HG02840 (cell line): ENCODE measurements at regions not wholly inside any gene's neighbourhood (a gene's known extent, or its start where the extent isn't known, plus 50 kb on each side); places are given as distances from the start of the nearest gene placed in this dataset.

Experiments used
- ATAC-seq: cut with Tn5 transposase; IDR thresholded peaks from one replicate; pipeline ENCODE4 v1.9.1; 2021; ENCODE audit warnings: mild to moderate bottlenecking, moderate library complexity, moderate number of reproducible peaks; ENCODE audit not compliant: unreplicated experiment, low FRiP score

DNA sequence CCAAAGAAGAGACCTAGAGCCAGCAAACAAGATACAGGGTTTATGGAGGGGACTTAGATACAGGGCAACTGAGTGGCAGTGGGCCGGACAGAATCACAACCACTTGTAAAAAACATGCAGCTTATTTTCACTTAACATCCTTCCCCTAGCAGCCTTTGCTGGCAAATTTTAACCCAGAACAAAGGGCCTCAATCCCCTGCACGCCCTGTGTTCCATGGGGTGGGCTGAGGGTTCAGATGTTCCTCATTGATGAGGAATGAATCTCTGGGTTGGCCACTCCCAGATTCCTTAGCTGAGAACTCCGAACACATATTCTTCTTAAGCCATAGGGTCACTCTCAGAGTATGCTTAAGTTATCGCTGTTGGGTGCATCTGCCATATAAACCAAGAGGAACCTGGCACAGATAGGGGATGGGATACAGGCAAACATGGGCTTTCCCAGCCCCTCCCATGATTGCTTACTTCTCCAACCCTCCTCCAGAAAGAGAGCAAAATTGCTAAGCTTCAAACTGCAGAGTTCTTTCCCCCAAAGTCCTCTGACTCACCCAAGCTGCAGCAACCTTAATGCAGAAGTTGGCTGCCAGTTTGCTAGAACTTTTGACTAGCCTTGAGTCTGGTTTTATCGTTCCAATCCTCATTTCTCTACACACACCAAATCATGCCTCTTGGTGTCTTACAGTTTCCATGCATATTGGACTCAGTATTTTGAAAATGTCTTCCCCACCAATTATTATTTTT, 146.9 kb downstream of the CD47 start:
- ATAC-seq, result no peak

DNA sequence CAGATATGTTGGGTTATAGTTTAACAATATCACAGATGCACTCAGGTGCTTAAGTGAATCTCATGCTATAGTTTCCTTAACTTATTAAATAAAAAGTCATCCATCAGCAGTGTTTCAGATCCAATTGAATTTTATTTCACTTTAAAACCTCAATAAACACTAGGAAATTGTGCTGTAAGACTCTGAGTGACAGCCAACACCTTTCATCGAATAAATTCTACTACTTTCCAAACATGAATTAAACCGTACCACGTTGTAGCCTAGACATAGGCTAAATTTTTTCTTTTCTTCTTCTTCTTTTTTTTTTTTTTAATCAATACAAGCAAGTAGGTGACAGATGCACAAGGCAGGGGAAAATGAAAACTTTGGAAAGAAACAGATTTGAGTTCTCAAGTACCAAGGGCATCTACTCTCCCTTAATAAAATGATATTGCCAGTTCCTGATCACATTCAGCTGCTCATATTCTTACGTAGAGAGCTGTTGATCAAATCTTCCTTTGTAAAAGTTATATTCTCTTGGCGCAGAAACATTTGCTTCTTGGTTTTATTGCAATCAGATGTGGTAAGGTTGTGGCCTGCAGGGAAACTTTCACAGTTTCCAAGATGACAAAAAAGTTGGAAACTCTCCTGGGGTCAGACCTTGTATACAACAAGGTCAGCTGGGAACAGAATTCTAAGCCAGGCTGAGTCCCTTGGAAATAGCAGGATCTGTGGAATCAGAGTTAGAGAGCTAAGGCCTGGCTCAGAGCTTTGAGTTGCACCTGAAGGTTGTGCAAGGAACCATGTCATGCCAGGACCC, 147.7 kb downstream of the CD47 start:
- no peak for ATAC-seq

- no peak for ATAC-seq
These were observed 148.6 kb downstream of the CD47 start for GRCh38 chr3:107942244-107942643.

DNA sequence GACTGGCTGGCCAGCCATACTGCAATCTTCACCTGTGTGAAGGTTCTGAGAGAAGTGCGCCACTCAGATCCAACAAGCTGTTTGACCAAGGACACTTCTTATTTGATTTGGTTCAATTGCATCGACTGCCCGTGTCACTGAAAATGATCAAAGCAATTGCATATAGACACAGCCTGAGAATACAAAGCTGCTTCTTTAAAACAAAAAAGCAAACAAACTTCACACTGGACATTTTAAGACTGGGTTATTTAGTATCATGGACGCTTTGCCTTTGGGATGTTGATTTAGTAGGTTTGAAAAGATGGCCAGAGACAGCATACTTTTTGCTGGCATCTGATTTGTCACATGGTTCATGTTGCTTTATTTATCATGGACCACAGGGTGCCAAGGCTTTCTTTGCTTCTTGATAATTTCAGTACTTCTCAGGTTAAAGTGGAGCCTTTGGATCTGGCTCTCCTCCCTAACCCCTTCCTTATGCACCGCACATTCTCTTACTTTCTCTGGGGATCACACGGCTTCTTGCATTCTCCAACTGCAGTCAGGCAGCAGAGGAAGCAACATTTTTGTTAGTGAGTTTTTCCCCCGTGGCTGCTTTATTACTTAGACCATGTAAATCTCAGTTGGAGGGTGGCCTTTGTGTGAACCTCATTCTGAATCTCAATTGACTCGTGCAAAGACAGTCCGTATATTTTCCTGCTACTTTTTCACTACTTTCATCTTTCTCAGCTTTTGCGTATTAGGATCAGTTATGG, 151.0 kb downstream of the CD47 start:
- ATAC-seq, result no peak

- ATAC-seq, result no peak
These were observed 152.7 kb downstream of the CD47 start for GRCh38 chr3:107938143-107938542.

GRCh38 chr3:107934808-107935207, 156.0 kb downstream of the CD47 start:
- ATAC-seq, result no peak

GRCh38 chr3:107933450-107933849, 157.4 kb downstream of the CD47 start:
- ATAC-seq, result no peak

DNA sequence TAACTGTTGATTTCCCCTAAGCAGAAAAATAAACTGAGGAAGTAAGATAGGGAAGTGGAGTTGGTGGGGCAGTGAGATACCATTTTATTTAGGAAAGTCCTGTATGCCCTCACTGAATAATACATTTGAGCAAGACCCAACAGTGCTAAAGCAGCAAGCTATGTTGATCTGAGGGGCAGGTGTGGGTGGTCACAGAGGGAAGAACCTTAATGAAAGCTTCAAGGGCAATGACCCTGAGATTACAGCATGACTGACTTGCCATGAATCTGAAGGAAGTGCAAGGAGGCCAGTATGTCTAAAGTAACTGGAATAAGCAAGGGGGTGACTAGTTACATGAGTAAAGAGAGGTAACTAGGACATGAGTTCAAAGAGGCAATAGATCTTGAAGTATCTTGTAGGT, 159.5 kb downstream of the CD47 start:
- no peak for ATAC-seq

GRCh38 chr3:107929088-107929487, 161.7 kb downstream of the CD47 start:
- ATAC-seq, result no peak

DNA sequence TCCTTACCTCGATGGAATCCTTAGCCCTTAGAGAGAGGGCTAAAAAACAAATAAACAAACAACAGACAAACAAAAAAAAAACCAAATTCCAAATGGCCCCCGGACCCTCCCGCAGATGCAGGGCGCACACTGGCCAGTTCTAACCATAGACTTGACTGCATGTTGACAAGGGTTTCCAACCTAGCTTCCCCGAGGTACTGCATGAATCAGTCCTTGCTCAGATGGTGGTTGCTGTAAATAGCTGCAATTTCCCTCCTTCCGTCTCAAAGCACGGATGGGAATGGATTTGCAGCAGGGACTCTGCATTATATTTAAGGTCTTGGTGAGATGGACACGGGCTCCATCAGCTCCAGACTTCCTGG, 162.8 kb downstream of the CD47 start:
- ATAC-seq, result no peak

DNA sequence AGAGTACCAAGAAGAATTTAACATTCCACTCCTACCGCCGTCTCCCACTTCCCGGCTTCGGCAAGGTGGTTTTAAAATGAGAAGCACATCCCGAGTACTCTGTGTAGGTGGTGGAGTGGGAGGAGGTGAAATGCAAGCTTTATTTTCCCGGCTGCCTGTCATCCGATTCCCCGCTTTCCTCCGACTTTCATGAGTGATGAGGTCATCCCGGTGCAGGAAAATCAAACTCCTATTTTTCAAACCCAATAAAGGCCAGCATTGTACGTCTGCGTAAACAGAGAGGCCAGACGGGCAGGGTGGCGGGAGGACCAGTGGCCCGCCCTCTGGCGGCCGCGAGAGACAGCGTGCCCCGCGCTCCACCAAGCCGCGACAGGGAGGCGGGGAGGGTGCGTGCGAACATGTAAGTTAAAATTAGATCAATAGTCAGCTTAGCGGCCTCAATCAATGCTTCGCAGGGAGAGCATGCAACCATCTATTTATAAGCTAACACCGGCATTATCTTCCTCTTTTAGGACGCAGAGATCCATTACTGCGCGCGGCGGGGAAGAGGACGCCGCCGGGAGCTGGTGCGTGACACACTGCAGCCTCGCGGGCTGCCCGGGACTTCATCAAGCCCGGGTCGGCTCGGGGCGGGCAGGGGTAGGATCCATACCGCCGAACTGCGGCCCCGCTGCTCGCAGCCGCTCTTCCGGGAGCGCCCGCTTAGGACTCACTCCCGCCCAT, 163.3 kb downstream of the CD47 start:
- peak; percentile 92 for ATAC-seq

DNA sequence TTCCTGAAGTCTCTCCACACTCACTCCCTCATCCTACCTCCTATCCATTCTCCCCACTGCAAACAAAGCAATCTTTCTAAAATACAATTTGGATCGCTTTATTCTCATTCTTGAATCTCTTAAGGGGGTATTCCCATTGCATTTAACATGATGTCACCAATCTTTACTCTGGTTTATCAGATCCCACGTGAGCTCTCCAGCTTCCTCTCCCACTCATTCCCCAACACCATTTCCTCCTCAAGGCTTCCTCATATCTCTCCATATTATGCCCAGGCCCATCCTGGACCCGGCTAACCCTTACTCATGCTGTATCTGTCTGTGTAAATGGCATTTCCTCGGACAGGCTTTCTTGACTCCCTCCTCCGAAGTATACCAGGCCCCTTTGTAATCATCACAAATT, 165.0 kb downstream of the CD47 start:
- ATAC-seq, result no peak

DNA sequence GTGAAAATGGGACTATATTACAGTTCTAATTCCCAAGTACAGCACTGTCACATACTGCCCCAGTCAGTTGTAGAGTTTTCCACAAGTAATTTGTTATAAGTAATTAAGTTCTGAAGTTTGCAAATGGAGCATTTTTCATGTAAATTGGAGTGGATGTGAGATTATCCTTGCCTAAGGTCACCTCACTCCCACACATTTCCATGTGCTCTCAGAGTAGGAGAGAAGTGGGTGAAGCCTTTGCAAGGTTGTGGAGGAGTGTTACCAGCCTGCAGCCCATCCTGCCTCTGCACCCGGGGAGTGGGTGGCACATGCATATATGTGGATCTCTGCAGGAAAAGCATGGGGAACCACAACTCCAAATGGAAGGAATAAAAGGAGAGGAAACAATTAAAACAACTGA, 169.8 kb downstream of the CD47 start:
- ATAC-seq, result no peak

DNA sequence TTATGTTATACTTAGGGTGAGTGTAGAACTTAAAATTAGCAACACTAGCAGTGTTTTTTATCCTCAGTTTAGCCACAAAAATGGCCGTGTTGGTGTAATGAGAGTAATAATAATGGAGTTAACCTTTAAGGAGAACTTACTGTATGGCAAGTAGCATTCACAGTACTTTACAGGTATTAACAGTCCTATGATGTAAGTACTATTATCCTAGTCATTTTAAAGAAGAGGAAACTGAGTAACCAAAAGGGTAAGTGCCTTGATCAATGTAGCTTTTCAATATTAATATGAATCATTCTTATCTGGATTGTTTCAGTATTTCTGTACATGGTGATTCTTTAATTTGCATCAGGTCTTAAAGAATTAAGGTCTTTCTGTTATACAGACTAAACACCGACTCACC, 170.3 kb downstream of the CD47 start:
- no peak for ATAC-seq

- ATAC-seq, result no peak
These were observed 171.6 kb downstream of the CD47 start for GRCh38 chr3:107919239-107919638.

GRCh38 chr3:107916171-107916570, 174.7 kb downstream of the CD47 start:
- ATAC-seq, result no peak

DNA sequence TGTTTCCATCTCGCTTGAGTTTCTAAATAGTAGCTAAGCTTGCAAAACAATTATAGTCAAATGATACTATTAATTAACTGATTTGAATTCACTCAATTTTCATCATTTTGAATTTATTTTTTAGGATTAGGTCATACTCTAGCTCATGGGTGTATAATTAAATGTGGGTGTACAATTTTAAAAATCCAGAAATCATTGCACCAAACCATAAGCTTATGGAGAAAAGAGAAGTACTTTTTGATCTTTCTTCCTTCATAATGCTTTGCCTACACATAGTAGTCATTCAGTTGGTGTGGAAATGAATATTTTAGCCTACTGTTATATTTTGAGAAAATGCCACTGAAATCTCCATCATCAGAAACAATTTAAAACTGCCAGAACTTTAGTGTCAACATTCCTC, 175.1 kb downstream of the CD47 start:
- no peak for ATAC-seq

- no peak for ATAC-seq
These were observed 177.1 kb downstream of the CD47 start for GRCh38 chr3:107913701-107914100.

DNA sequence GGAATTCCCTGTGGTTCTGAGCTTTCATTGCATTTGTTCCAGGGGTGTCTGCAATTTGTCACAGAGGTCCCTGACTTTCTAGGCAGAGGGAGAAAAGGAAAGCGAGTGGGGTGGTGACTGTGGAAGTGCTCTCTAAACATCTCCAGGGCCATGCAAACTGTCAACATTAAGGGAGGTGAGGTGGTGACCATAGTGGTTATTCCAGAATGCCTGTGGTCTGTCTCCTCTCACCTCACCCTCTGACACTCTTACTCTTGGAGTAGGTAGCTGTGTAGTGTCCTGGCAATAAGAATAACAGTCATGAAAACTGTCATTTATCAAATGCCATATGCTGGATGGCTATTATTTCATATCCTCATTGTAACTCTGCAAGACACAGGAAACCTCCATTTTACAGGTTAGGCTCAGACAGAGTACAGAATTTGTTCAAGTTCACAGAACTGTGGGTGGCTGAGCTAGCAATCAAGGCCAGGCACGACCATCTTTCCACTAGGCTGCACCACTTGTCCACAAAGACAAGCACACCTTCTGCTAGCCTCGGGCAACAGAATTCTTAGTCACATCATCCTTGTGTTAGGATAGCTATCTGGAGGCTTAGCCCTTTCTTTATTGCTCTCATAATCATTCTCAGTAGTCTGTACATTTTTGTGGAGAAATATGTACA, 179.4 kb downstream of the CD47 start:
- no peak for ATAC-seq

- peak; percentile 95 for ATAC-seq
These were observed 180.0 kb downstream of the CD47 start for GRCh38 chr3:107910713-107911259.
